Stimulated activated naive CD8-positive, alpha-beta T cell treated with anti-CD3 and anti-CD28 coated beads, Interleukin-15, amount 100 ng/mL, for 72 hours (primary cell): ENCODE measurements at regions not wholly inside any gene's neighbourhood (a gene's known extent, or its start where the extent isn't known, plus 50 kb on each side); places are given as distances from the start of the nearest gene placed in this dataset.
A peak's percentile ranks its signal among the peaks of the same experiment; 100 is the strongest.
"Not testable (repeated sequence)": the region's sequence is repeated elsewhere in the genome, so short reads cannot be mapped to it uniquely, and the experiment has no call there.

ENCODE experiments used
- ATAC-seq: fragments of 150-1000 bp; cut with Tn5 transposase; 2 replicates; pipeline ENCODE4 v1.10.0; 2021; ENCODE audit warnings: mild to moderate bottlenecking, moderate library complexity
- DNase-seq, 2 donors: peaks; one replicate each; pipeline ENCODE4 v3.0.0; 2021 to 2022
- H3K27ac Mint-ChIP-seq, 2 donors: one replicate each; pipeline ENCODE4 v1.8.0; 2022; ENCODE audit warnings: mild to moderate bottlenecking in 2 of 2, mixed read lengths in 2 of 2, moderate library complexity in 2 of 2
- H3K27me3 Mint-ChIP-seq: one replicate; pipeline ENCODE4 v1.8.0; 2022; ENCODE audit warnings: mixed read lengths
- H3K4me1 Mint-ChIP-seq: one replicate; pipeline ENCODE4 v1.8.0; 2022; ENCODE audit warnings: mild to moderate bottlenecking, mixed read lengths
- H3K4me3 Mint-ChIP-seq, 2 donors: one replicate each; pipeline ENCODE4 v1.8.0; 2022; ENCODE audit warnings: mild to moderate bottlenecking in 2 of 2, mixed read lengths in 2 of 2, moderate library complexity in 1 of 2
- H3K9me3 Mint-ChIP-seq, 2 donors: one replicate each; pipeline ENCODE4 v1.8.0; 2022; ENCODE audit warnings: mixed read lengths in 2 of 2

DNA sequence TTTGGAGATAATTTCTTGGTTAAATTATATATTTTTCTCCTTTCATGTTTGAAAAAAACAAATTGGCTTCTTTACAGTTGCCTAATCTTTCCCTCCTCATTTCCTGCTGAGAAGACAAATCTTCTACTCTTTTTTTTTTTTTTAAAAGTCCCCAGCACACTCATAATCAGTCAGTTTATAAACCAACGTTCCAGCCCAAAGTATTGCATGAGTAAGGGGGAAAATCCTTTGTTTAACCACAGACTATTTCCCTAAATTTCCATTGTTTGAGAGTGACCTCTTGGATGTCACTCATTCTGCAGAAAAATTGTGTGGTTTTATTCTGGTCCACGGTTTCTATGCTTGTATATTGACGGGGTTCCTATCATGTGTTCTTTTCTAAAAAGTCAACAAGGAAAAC lies 55.1 kb upstream of the TLR4 start:
- DNase-seq (no peak), ATAC-seq (no peak)
- Mint-ChIP-seq H3K27me3 (peaks cover 36% of the 10 kb centered on the region), H3K9me3 (no peaks in the 10 kb centered on the region), H3K27ac (peak overlapping the region in 1 of 2 donors; percentile 14), H3K4me3 (no peak overlapping the region), H3K4me1 (no peaks in the 10 kb centered on the region)

DNA sequence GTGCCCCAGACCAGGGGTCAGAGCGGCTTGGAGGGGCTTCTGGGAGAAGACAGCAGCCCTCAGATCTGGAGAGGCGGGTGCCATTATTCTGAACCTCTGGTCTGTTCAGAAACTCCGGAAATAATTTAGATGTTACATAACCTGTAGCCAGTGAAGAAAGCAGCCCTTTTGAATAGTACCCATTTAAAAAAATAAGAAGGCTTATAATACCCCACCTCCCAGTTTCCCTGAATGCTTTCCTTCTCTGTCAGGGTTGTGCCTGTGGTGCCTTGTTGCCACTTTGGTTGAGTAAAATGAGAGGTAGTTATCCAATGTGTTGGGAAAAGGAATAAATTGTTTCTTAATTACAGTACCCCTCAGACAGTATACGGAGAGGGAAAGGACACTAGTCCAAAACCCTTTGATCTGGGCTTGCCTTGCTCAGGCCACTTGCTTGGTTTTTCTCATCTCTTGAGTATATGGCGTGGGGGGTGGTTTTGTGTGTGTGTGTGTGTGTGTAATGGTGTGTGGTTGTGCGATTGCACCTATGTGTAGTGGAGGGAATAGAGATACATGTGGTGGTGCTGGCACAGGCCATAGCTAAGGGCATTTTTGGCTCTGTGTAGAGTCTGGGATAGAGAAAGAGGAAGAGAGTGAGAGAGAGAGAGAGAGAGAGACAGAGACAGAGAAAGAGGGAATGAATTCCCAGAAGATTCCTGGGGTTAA lies 59.1 kb upstream of the TLR4 start:
- H3K27me3 Mint-ChIP-seq, result peaks cover 44% of the 10 kb centered on the region
- peak; percentile 33 for ATAC-seq
- no peak for DNase-seq
- no peaks in the 10 kb centered on the region for H3K4me1 Mint-ChIP-seq
- H3K27ac Mint-ChIP-seq, result no peak overlapping the region
- H3K9me3 Mint-ChIP-seq, result no peaks in the 10 kb centered on the region
- no peak overlapping the region for H3K4me3 Mint-ChIP-seq

DNA sequence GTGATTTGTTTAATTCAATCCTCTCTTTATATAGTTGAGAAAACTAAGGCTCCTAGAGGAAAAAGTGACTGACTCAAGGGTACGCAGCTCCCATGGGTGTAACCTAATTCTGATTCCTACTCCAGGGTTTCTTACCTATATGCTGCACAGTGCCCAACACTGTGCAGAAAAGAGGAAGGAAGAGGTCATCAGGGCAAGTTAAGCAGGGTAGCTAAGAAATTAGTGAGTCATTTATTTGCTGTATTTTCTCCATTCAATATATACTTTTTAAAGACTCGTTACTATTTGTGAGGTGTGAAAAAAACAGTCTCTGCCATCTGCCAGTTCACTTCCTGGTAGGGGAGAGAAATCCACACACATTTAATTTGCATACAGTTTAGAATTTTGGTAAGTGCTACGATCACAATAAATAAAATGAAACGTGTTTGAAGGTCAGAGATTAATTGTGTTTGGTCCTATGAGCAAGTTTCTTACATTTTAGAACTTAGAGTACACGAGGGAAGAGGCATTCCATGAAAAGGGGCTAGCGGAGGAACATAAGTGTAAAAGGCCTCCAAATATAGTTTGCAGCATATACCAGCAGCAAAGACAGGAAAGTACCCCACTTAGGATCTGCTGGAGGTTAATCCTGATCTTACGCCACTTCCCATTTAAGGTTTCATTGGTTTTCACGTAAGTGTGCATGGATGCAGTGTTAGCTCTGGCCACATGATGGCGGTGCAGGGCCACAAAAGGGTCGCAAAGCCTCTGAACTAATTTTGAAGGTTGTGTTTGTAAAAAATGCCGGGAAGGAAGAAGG lies 59.9 kb upstream of the TLR4 start:
- Mint-ChIP-seq H3K27ac (no peak overlapping the region), H3K4me3 (no peak overlapping the region), H3K9me3 (no peaks in the 10 kb centered on the region), H3K4me1 (no peaks in the 10 kb centered on the region), H3K27me3 (peaks cover 39% of the 10 kb centered on the region)
- ATAC-seq, result peak; percentile 46
- peak; percentile 38 to 55 for DNase-seq

DNA sequence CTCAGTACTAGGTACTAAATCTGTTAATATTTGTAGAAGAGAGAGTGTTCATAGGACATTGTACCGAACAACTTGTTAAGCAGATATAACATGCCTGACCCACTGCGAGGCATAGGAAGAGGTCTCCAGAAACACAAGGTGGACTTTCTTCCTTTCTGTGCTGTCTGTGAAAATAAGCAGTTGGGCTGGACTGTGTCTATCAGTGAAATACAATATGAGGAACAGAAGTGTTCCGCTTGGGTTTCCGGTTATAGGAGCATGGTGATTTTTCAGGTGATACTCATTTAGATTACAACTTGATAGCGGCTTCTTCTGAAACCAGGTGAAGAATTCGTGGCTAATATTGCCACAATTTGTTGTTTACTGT lies 60.9 kb upstream of the TLR4 start:
- Mint-ChIP-seq H3K4me3 (no peak overlapping the region), H3K4me1 (no peaks in the 10 kb centered on the region), H3K9me3 (no peaks in the 10 kb centered on the region), H3K27ac (no peak overlapping the region), H3K27me3 (peaks cover 34% of the 10 kb centered on the region)
- no peak for DNase-seq
- no peak for ATAC-seq

- H3K27me3 Mint-ChIP-seq, result peaks cover 34% of the 10 kb centered on the region
- not testable (repeated sequence) for H3K27ac Mint-ChIP-seq, H3K9me3 Mint-ChIP-seq, DNase-seq, H3K4me1 Mint-ChIP-seq, ATAC-seq, H3K4me3 Mint-ChIP-seq
Observed at GRCh38 chr9:117642571-117643287, 61.5 kb upstream of the TLR4 start.

DNA sequence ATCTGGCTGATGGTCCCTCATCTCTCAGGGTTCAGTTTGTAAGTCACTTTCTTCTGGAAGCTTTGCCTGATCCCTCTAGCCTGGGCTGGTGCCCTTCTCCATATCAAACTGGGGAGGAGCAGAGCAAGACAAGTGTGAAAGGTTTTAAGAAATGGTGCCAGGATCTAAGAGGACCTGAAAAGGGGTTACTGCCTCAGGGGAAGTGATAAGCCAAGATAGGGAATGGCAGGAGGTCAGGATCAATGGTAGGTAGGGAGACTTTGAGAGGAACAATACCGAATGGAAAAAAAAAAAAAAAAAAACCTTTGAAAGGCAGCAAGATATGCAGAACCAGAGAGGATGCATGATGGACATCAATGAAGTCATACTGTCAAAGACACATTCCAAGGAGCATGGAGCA lies 67.5 kb upstream of the TLR4 start:
- Mint-ChIP-seq H3K27me3 (peaks cover 4% of the 10 kb centered on the region), H3K9me3 (no peaks in the 10 kb centered on the region), H3K27ac (no peak overlapping the region), H3K4me3 (no peak overlapping the region), H3K4me1 (no peaks in the 10 kb centered on the region)
- ATAC-seq, result no peak
- no peak for DNase-seq

DNA sequence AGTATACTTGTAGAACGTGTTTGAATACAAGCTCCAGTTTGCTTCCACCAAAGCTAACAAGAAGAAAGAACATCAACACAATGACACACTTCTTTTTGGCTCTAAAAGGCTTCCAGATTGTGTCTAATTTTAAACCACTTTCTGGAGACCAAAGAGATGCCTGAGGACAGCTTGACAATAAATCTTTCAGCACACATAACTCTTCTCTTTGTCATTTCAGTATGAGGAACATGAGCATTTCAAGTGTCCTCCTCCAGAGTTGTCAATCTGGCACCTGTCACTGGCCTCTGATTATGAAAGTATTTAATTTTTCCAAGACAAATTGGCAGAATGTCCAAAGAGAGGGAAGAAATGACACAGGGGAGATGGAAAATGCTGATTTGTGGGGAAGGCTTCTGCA lies 79.0 kb upstream of the TLR4 start:
- DNase-seq (no peak), ATAC-seq (no peak)
- Mint-ChIP-seq H3K27ac (no peak overlapping the region), H3K4me1 (no peaks in the 10 kb centered on the region), H3K9me3 (peaks cover 17 to 20% of the 10 kb centered on the region in 2 donors), H3K4me3 (no peak overlapping the region), H3K27me3 (no peaks in the 10 kb centered on the region)

DNA sequence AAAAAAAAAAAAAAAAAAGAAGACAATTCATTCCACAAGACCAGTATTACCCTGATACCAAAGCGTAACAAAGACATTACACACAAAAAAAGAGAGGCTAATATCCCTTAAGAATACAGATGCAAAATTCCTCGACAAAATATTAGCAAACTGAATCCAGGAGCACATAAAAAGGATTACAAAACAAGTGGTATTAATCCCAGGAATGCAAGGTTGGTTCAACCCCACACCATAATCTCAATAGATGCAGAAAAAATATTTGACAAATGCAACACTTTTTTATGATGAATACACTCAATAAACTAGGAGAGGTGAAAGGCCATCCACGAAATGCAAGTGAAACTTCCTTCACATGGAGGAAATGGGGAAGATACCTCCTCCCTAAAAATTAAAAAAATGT lies 80.1 kb upstream of the TLR4 start:
- no peak for DNase-seq
- Mint-ChIP-seq H3K27me3 (no peaks in the 10 kb centered on the region), H3K9me3 (peaks cover 20 to 24% of the 10 kb centered on the region in 2 donors), H3K4me3 (no peak overlapping the region), H3K4me1 (no peaks in the 10 kb centered on the region), H3K27ac (no peak overlapping the region)
- no peak for ATAC-seq

DNA sequence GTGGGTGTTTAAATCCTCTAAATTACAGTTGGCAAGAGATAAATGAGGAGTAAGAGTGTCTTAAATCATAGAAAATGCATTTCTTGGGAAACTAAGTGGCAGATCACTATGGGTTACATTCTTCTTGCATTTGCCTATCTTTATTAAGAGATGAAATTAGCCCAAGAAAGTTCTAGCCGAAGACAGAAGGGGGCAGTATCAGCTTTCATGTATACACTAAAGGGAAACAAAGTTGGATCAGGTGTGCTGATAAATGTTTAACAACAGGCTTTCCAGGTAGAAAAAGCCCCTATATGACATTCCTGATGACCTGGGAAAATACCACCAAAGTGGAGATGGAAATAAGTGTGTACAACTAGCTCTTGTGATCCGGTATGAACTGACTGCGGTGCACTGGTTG lies 81.9 kb upstream of the TLR4 start:
- no peak for ATAC-seq
- peaks cover 24 to 31% of the 10 kb centered on the region in 2 donors for H3K9me3 Mint-ChIP-seq
- H3K27me3 Mint-ChIP-seq, result no peaks in the 10 kb centered on the region
- H3K4me1 Mint-ChIP-seq, result no peaks in the 10 kb centered on the region
- no peak for DNase-seq
- H3K4me3 Mint-ChIP-seq, result no peak overlapping the region
- no peak overlapping the region for H3K27ac Mint-ChIP-seq

DNA sequence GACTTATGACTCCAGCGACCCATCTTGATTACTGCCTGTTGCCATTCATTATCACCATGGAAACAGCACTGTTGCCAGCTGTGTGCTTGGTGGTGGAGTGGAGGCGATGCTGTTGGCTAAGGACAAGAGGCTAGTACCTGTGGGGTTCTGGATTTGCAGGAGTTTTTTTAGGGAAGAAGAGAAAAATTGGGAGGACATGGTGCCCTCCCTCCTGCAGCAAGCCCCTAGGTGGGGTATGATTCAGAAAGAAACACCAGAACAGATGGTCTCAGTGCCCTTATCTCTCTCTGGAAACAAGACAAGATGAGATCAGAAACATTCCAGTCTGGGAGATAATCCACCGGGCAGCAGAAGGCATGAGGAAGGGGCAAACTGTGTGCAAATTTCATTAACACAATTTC lies 87.8 kb upstream of the TLR4 start:
- no peak for DNase-seq
- Mint-ChIP-seq H3K4me1 (no peaks in the 10 kb centered on the region), H3K9me3 (peaks cover 9 to 21% of the 10 kb centered on the region in 2 donors), H3K4me3 (no peak overlapping the region), H3K27ac (no peak overlapping the region), H3K27me3 (peaks cover 10% of the 10 kb centered on the region)
- no peak for ATAC-seq

GRCh38 chr9:117612317-117612716 lies 91.9 kb upstream of the TLR4 start:
- Mint-ChIP-seq H3K4me1 (no peaks in the 10 kb centered on the region), H3K9me3 (peaks cover 0 to 8% of the 10 kb centered on the region in 2 donors), H3K27me3 (peaks cover 10% of the 10 kb centered on the region), H3K27ac (no peak overlapping the region), H3K4me3 (no peak overlapping the region)
- ATAC-seq, result no peak
- DNase-seq, result no peak

GRCh38 chr9:117597977-117598376 lies 106.2 kb upstream of the TLR4 start:
- no peaks in the 10 kb centered on the region for H3K4me1 Mint-ChIP-seq
- no peak for DNase-seq
- ATAC-seq, result no peak

GRCh38 chr9:117596678-117597077 lies 107.5 kb upstream of the TLR4 start:
- peaks cover 11 to 23% of the 10 kb centered on the region in 2 donors for H3K9me3 Mint-ChIP-seq
- H3K27ac Mint-ChIP-seq, result no peak overlapping the region
- DNase-seq, result no peak
- H3K4me1 Mint-ChIP-seq, result no peaks in the 10 kb centered on the region
- H3K4me3 Mint-ChIP-seq, result no peak overlapping the region
- no peaks in the 10 kb centered on the region for H3K27me3 Mint-ChIP-seq
- ATAC-seq, result no peak

More at GRCh38 chr9:117597977-117598376, 106.2 kb upstream of the TLR4 start:
- peaks cover 11 to 23% of the 10 kb centered on the region in 2 donors for H3K9me3 Mint-ChIP-seq
- H3K27ac Mint-ChIP-seq, result no peak overlapping the region
- no peaks in the 10 kb centered on the region for H3K27me3 Mint-ChIP-seq
- H3K4me3 Mint-ChIP-seq, result no peak overlapping the region

- H3K4me3 Mint-ChIP-seq, result no peak overlapping the region
- DNase-seq (no peak), ATAC-seq (no peak)
- H3K27me3 Mint-ChIP-seq, result no peaks in the 10 kb centered on the region
- H3K27ac Mint-ChIP-seq, result no peak overlapping the region
- no peaks in the 10 kb centered on the region for H3K4me1 Mint-ChIP-seq
- peaks cover 11 to 15% of the 10 kb centered on the region in 2 donors for H3K9me3 Mint-ChIP-seq
Observed at GRCh38 chr9:117595650-117596049, 108.6 kb upstream of the TLR4 start.

GRCh38 chr9:117587263-117587662 lies 116.9 kb upstream of the TLR4 start:
- DNase-seq (no peak), ATAC-seq (no peak)
- no peaks in the 10 kb centered on the region for H3K27me3 Mint-ChIP-seq
- no peak overlapping the region for H3K4me3 Mint-ChIP-seq
- no peaks in the 10 kb centered on the region for H3K4me1 Mint-ChIP-seq
- peaks cover 0 to 4% of the 10 kb centered on the region in 2 donors for H3K9me3 Mint-ChIP-seq
- H3K27ac Mint-ChIP-seq, result no peak overlapping the region

- H3K4me3 Mint-ChIP-seq, result no peak overlapping the region
- no peak overlapping the region for H3K27ac Mint-ChIP-seq
- no peak for DNase-seq
- no peaks in the 10 kb centered on the region for H3K4me1 Mint-ChIP-seq
- ATAC-seq, result no peak
- H3K27me3 Mint-ChIP-seq, result no peaks in the 10 kb centered on the region
- no peaks in the 10 kb centered on the region for H3K9me3 Mint-ChIP-seq
Observed at GRCh38 chr9:117574099-117574498, 130.1 kb upstream of the TLR4 start.
